ENCODE measurements at regions not wholly inside any gene's neighbourhood (a gene's known extent, or its start where the extent isn't known, plus 50 kb on each side); places are given as distances from the start of the nearest gene placed in this dataset.

DNA sequence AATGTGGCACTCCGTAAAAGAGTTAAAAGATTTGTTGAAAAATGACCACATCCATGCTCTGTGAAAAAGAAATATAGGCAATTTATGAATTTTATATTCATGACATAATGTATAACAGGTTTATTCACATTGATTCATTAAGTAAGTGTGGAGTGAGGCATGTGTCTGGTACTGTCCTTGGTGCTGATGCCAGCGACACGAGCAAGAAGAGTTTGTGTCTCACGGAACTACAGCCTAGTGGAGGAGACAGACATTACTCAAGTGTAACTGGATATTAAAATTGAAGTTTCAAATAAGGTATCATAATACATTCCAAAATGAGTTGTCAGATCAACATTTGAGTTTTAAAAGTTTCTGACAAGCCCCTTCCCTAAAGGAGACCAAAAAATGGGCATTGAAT lies 122.7 kb upstream of the PRNP start (continued):
- TF ChIP-seq CEBPB (IDR thresholded peaks at IDR 0.05; ENCODE audit: low read depth, low read length) (no peak), NRF1 (IDR thresholded peaks at IDR 0.05; ENCODE audit: low read depth, low read length) (no peak), RNF2 (IDR thresholded peaks at IDR 0.05; ENCODE audit: borderline replicate concordance, low read depth, low read length, missing control alignments, poor library complexity, severe bottlenecking) (no peak), TEAD4 (IDR thresholded peaks at IDR 0.05; ENCODE audit: low read depth, low read length) (peak; percentile 39; the same call in 1 of the 2 replicates)

Data from H1 (cell line).